8988T (cell line): ENCODE measurements at regions not wholly inside any gene's neighbourhood (a gene's known extent, or its start where the extent isn't known, plus 50 kb on each side); places are given as distances from the start of the nearest gene placed in this dataset.
A peak's percentile ranks its signal among the peaks of the same experiment; 100 is the strongest.

ENCODE experiments used
- DNase-seq: peaks from one replicate; pipeline ENCODE4 v3.0.0; 2011

GRCh38 chr11:88231894-88232482, 56.7 kb upstream of the RAB38 start:
- DNase-seq: peak; percentile 13

GRCh38 chr11:88229303-88229702, 54.1 kb upstream of the RAB38 start:
- no peak for DNase-seq
